Esophagus squamous epithelium (tissue), 5 donors: ENCODE measurements at regions not wholly inside any gene's neighbourhood (a gene's known extent, or its start where the extent isn't known, plus 50 kb on each side); places are given as distances from the start of the nearest gene placed in this dataset.

Source experiments
- DNase-seq: peaks from one replicate; lab custom pipeline; 2025; lab: John Stamatoyannopoulos, UW
- H3K27ac ChIP-seq, 4 donors: fragments of 200-600 bp; sonication (generic); one replicate each; pipeline ENCODE4 v1.5.1; 2016 to 2019; ENCODE audit warnings: mild to moderate bottlenecking in 1 of 4
- H3K27me3 ChIP-seq, 4 donors: fragments of 200-600 bp; sonication (generic); 1 replicate in 3 of 4; 2 replicates in 1 of 4; pipeline versions ENCODE4 v1.5.1 to v1.6.0; 2017 to 2021; ENCODE audit warnings: antibody characterized with exemption in 1 of 4
- H3K36me3 ChIP-seq, 3 donors: fragments of 200-600 bp; sonication (generic); one replicate each; pipeline ENCODE4 v1.5.1; 2016 to 2019
- H3K4me1 ChIP-seq, 3 donors: fragments of 200-600 bp; sonication (generic); one replicate each; pipeline ENCODE4 v1.5.1; 2017 to 2019
- H3K4me3 ChIP-seq, 4 donors: fragments of 200-600 bp; sonication (generic); 1 replicate in 3 of 4; 2 replicates in 1 of 4; pipeline ENCODE4 v1.5.1; 2016 to 2019; ENCODE audit warnings: mild to moderate bottlenecking in 2 of 4, moderate library complexity in 1 of 4
- H3K9me3 ChIP-seq, 3 donors: fragments of 200-600 bp; sonication (generic); one replicate each; pipeline ENCODE4 v1.5.1; 2016 to 2019
- POLR2A ChIP-seq, 4 donors: fragments of 450-650 bp; IDR thresholded peaks; one replicate each; pipeline ENCODE4 v1.6.1; 2017; ENCODE audit warnings: antibody characterized with exemption in 4 of 4, mild to moderate bottlenecking in 4 of 4, moderate library complexity in 3 of 4
- WGBS, 2 donors: methylation state at CpG; one replicate each; pipeline ENCODE4 v1.1.5; 2018; 5-methylcytosine and 5-hydroxymethylcytosine counted together
- intact Hi-C: fragments of 100-400 bp; cut with DNase I; formaldehyde crosslinking; loops from one replicate; pipeline ENCODE4 v1.15.0; 2022
- TF ChIP-seq, protein P1 (sequence below), 6 experiments: fragments of 450-650 bp in 4 of 6; fragments of 200-600 bp in 2 of 6; sonication (generic) in 2 of 6; IDR thresholded peaks; one replicate each; pipeline ENCODE4 v1.5.1; 2016 to 2019; ENCODE audit warnings: antibody characterized with exemption in 6 of 6, mild to moderate bottlenecking in 4 of 6, moderate library complexity in 4 of 6
- donor health status: DM: yes; HTN: yes; CAD: no.

DNA sequence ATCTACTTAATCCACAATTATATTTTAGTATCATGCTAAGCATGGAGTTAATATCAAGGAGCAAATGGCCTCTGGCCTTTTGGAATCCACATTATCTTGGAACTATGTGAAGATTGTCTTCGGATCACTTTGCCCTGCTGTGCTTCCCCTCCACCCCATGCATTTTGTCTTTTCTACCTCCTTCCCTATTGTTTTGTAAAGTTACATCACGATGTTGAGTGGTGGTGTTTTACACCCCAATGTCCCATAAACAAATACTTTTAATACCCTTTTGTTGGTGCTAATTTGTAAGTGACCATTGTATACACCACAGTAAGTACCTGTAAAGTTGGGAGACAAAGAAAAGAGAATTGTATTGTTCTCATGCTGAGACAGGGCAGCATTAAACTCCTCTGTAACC, 258.4 kb upstream of the ZNF717 start:
- H3K27me3 ChIP-seq: no peaks in the 10 kb centered on the region
- H3K27ac ChIP-seq: no peak overlapping the region
- no peak for TF ChIP-seq POLR2A (IDR thresholded peaks at IDR 0.05)
- TF ChIP-seq, protein P1, sequence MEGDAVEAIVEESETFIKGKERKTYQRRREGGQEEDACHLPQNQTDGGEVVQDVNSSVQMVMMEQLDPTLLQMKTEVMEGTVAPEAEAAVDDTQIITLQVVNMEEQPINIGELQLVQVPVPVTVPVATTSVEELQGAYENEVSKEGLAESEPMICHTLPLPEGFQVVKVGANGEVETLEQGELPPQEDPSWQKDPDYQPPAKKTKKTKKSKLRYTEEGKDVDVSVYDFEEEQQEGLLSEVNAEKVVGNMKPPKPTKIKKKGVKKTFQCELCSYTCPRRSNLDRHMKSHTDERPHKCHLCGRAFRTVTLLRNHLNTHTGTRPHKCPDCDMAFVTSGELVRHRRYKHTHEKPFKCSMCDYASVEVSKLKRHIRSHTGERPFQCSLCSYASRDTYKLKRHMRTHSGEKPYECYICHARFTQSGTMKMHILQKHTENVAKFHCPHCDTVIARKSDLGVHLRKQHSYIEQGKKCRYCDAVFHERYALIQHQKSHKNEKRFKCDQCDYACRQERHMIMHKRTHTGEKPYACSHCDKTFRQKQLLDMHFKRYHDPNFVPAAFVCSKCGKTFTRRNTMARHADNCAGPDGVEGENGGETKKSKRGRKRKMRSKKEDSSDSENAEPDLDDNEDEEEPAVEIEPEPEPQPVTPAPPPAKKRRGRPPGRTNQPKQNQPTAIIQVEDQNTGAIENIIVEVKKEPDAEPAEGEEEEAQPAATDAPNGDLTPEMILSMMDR (IDR thresholded peaks at IDR 0.05): no peak
- no peaks in the 10 kb centered on the region for H3K9me3 ChIP-seq
- WGBS, 2 donors: 68 to 69% methylated on average over 2 of the region's 2 CpGs
- intact Hi-C loops: no loop called here
- no peaks in the 10 kb centered on the region for H3K4me1 ChIP-seq
- H3K36me3 ChIP-seq: no peaks in the 10 kb centered on the region
- H3K4me3 ChIP-seq: no peak overlapping the region
- DNase-seq: no peak

DNA sequence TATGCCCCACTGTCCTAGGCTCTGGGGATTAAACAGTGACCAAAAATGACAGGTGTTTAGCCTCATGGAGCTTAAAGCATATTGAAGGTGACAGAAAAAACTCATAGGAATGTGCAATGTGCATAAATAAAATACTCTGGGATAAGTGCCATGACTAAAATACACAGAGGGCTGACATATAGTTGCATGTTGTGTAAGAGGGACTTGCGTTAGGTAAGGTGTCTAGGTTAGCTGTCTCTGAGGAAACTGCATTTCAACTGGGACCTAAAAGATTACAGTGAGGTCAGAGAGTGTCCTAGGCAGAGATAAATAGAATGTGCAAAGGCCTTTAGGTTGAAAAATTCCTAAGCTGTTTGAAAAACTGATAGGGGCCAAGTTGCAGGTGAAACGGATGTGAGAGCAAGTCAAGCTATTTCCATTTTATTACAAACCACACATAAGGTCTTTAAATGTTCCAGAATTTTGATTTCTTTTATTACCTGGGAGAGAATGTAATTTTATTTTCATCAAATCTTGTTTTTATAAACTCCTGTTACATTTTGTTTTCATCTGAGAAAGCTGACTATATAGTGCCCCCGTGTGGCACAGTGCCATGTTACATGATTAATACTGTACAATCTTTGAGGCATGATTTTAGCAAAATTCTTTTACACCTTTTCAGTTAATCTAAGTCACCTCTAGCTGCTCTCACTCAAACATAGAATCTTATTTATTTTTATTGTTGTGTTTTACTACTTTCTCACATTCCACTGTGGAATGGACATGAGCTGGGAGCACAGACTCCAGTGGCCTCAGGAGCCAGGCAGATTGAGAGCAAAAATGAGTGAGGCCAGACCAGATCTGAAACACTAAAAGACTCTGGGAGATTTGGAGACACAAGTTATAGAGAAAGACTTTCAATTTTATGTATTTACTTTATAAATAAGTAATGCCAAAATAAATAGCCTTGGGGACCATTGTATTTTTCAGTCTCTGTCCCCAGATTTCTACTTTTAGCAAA, 259.6 kb upstream of the ZNF717 start:
- no peak overlapping the region for H3K27ac ChIP-seq
- intact Hi-C loops: no loop called here
- no peak for DNase-seq

DNA sequence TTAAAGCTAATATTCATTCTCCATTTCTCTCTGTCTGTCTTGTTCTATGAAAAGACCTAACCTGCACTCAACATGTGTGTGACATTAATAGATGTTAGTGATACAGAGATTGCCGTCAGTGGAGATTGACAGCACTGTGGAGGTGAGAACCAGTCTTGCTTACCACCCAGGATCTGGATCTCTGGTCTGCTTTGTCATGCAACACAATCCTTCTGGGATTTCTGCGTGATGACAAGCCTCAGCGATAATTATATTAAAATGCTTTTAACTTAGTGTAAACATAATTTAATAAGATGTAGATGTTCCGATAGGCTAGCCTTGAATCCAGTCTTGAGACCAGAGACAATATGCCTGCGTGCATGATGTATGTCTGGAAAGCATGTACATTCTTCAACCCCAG, 262.0 kb upstream of the ZNF717 start:
- TF ChIP-seq, protein P1 (IDR thresholded peaks at IDR 0.05): no peak
- no peak for TF ChIP-seq POLR2A (IDR thresholded peaks at IDR 0.05)
- intact Hi-C loops: no loop called here

More for the DNA sequence above, 259.6 kb upstream of the ZNF717 start:
- 49 to 60% methylated on average over 3 of the region's 3 CpGs for WGBS, 2 donors
- H3K36me3 ChIP-seq: no peaks in the 10 kb centered on the region
- TF ChIP-seq, protein P1 (IDR thresholded peaks at IDR 0.05): peak in 2 of 6 experiments; percentile 17 to 49
- TF ChIP-seq POLR2A (IDR thresholded peaks at IDR 0.05): no peak
- no peaks in the 10 kb centered on the region for H3K4me1 ChIP-seq
- no peak overlapping the region for H3K4me3 ChIP-seq
- H3K9me3 ChIP-seq: no peaks in the 10 kb centered on the region
- H3K27me3 ChIP-seq: no peaks in the 10 kb centered on the region

DNA sequence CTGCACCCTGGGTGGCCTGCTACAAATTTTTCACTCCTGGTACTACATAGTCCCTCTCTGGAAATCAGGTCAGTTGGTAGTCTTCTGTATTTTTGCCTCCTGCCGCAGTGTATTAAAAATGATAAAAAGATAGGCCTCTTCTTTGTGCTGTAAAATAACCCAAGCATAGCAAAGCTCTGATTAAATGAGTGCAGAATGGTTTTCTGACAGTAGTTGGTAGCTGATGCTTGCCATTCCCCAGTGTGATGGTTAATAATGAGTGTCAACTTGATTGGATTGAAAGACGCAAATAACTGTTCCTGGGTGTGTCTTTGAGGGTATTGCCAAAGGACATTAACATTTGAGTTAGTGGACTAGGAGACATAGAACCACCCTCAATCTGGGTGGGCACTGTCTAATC, 264.4 kb upstream of the ZNF717 start:
- Histone ChIP-seq H3K36me3 (no peaks in the 10 kb centered on the region), H3K9me3 (no peaks in the 10 kb centered on the region), H3K4me1 (no peaks in the 10 kb centered on the region), H3K4me3 (no peak overlapping the region), H3K27ac (no peak overlapping the region), H3K27me3 (no peaks in the 10 kb centered on the region)
- TF ChIP-seq POLR2A (IDR thresholded peaks at IDR 0.05): no peak
- TF ChIP-seq, protein P1 (IDR thresholded peaks at IDR 0.05): no peak
- WGBS, 2 donors: 85 to 93% methylated on average over 2 of the region's 2 CpGs
- no peak for DNase-seq
- intact Hi-C loops: no loop called here

More for the DNA sequence above, 262.0 kb upstream of the ZNF717 start:
- Histone ChIP-seq H3K9me3 (no peaks in the 10 kb centered on the region), H3K4me1 (no peaks in the 10 kb centered on the region), H3K27me3 (no peaks in the 10 kb centered on the region), H3K4me3 (no peak overlapping the region), H3K36me3 (no peaks in the 10 kb centered on the region), H3K27ac (no peak overlapping the region)
- 87 to 91% methylated on average over 5 of the region's 5 CpGs for WGBS, 2 donors
- DNase-seq: no peak

DNA sequence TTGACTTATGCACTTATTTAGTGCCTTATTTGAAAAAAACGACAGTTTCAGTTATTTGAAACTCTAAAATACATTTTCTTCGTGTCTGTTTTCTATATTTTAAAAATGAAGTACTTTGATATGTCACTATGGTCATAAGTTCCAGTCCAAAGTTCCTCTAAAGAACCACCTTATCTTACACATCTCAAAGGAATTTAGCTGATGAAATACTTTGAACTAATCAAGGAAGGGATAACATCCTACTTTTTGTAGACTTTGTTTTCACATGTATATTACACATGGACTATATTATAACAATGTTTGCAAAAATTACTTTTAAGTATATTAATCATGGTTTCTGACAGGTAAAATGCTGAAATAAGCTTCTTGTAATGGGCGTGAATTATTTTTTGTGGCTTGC, 265.8 kb upstream of the ZNF717 start:
- Histone ChIP-seq H3K27ac (no peak overlapping the region), H3K9me3 (no peaks in the 10 kb centered on the region), H3K27me3 (no peaks in the 10 kb centered on the region), H3K4me3 (no peak overlapping the region), H3K36me3 (no peaks in the 10 kb centered on the region), H3K4me1 (no peaks in the 10 kb centered on the region)
- intact Hi-C loops: no loop called here
- no peak for DNase-seq
- TF ChIP-seq, protein P1 (IDR thresholded peaks at IDR 0.05): no peak
- no peak for TF ChIP-seq POLR2A (IDR thresholded peaks at IDR 0.05)
- WGBS, 2 donors: 65 to 68% methylated on average over 3 of the region's 3 CpGs
